Activated CD4-positive, alpha-beta memory T cell treated with anti-CD3 and anti-CD28 coated beads, Interleukin-2, amount 10 ng/mL, durations not matched to agents 7 days and 5 days (primary cell): ENCODE measurements at regions not wholly inside any gene's neighbourhood (a gene's known extent, or its start where the extent isn't known, plus 50 kb on each side); places are given as distances from the start of the nearest gene placed in this dataset.

Source experiments
- CTCF ChIA-PET: fragments of 350-600 bp; sonication (Branson Sonifier 250); formaldehyde crosslinking; loops from one replicate; lab custom pipeline; 2021; ENCODE audit warnings: antibody characterized with exemption, inconsistent platforms; lab: Charles Lee
- POLR2A ChIA-PET: fragments of 350-600 bp; sonication (Branson Sonifier 250); formaldehyde crosslinking; loops from one replicate; lab custom pipeline; 2021; ENCODE audit warnings: antibody characterized with exemption; lab: Charles Lee
- DNase-seq: peaks from one replicate; pipeline ENCODE4 v3.0.0-alpha.2; 2020
- H3K27ac Mint-ChIP-seq: one replicate; pipeline ENCODE4 v1.8.0; 2021; ENCODE audit warnings: mild to moderate bottlenecking, mixed read lengths
- H3K27me3 Mint-ChIP-seq: one replicate; pipeline ENCODE4 v1.8.0; 2021; ENCODE audit warnings: mixed read lengths
- H3K36me3 Mint-ChIP-seq: one replicate; pipeline ENCODE4 v1.8.0; 2021; ENCODE audit warnings: low read depth, mixed read lengths
- H3K4me1 Mint-ChIP-seq: one replicate; pipeline ENCODE4 v1.8.0; 2021; ENCODE audit warnings: mixed read lengths
- H3K4me3 Mint-ChIP-seq: one replicate; pipeline ENCODE4 v1.8.0; 2021; ENCODE audit warnings: mild to moderate bottlenecking, mixed read lengths
- H3K9me3 Mint-ChIP-seq: one replicate; pipeline ENCODE4 v1.8.0; 2021; ENCODE audit warnings: mixed read lengths

GRCh38 chr5:66538126-66538525 is 58.1 kb upstream of the MAST4 start:
- H3K36me3 Mint-ChIP-seq, result no peaks in the 10 kb centered on the region
- no peaks in the 10 kb centered on the region for H3K9me3 Mint-ChIP-seq
- CTCF ChIA-PET, result no interaction called here
- DNase-seq, result no peak
- POLR2A ChIA-PET, result no interaction called here
- no peak overlapping the region for H3K4me3 Mint-ChIP-seq
- peaks cover 3% of the 10 kb centered on the region for H3K4me1 Mint-ChIP-seq
- H3K27ac Mint-ChIP-seq, result no peak overlapping the region
- peaks cover 14% of the 10 kb centered on the region for H3K27me3 Mint-ChIP-seq

- no peak for DNase-seq
- peaks cover 14% of the 10 kb centered on the region for H3K27me3 Mint-ChIP-seq
- peaks cover 3% of the 10 kb centered on the region for H3K4me1 Mint-ChIP-seq
- H3K27ac Mint-ChIP-seq, result no peak overlapping the region
- no peaks in the 10 kb centered on the region for H3K9me3 Mint-ChIP-seq
- CTCF ChIA-PET, result no interaction called here
- H3K36me3 Mint-ChIP-seq, result no peaks in the 10 kb centered on the region
- H3K4me3 Mint-ChIP-seq, result no peak overlapping the region
- POLR2A ChIA-PET, result no interaction called here
Observed at GRCh38 chr5:66538531-66538930, 57.7 kb upstream of the MAST4 start.

DNA sequence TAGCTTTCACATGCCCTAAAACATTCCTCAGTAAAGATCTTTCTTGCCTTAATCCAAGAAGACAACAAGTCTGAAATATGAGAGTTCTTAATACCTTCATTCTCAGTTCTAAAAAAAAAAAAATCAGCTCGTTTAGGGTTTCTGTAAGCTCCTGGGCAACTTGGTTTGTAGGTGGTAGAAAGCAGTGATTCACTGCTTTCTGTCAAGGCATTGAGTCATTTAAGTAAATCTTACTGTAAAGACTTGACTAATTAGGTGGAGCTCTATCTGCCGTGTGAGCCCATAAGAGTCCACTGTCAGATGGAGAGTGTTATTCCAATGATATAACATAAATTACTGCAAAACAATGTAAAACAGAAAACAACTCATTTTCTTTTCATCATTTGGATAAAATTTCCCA is 56.1 kb upstream of the MAST4 start:
- DNase-seq, result no peak
- H3K9me3 Mint-ChIP-seq, result no peaks in the 10 kb centered on the region
- CTCF ChIA-PET, result interaction anchor here (1.2 kb wide), 1 partner anchor 234 kb away, joined by 4 read pairs; no protein-coding TSS in a partner anchor
- no peaks in the 10 kb centered on the region for H3K36me3 Mint-ChIP-seq
- H3K27ac Mint-ChIP-seq, result no peak overlapping the region
- H3K27me3 Mint-ChIP-seq, result peaks cover 12% of the 10 kb centered on the region
- H3K4me1 Mint-ChIP-seq, result peaks cover 3% of the 10 kb centered on the region
- POLR2A ChIA-PET, result no interaction called here
- H3K4me3 Mint-ChIP-seq, result no peak overlapping the region

GRCh38 chr5:66542711-66543110 is 53.5 kb upstream of the MAST4 start:
- no peak overlapping the region for H3K27ac Mint-ChIP-seq
- ChIA-PET CTCF (no interaction called here), POLR2A (no interaction called here)
- no peak for DNase-seq
- no peak overlapping the region for H3K4me3 Mint-ChIP-seq
- no peaks in the 10 kb centered on the region for H3K36me3 Mint-ChIP-seq
- H3K9me3 Mint-ChIP-seq, result no peaks in the 10 kb centered on the region
- H3K27me3 Mint-ChIP-seq, result peaks cover 4% of the 10 kb centered on the region
- peaks cover 3% of the 10 kb centered on the region for H3K4me1 Mint-ChIP-seq
